ENCODE measurements at regions not wholly inside any gene's neighbourhood (a gene's known extent, or its start where the extent isn't known, plus 50 kb on each side); places are given as distances from the start of the nearest gene placed in this dataset.

DNA sequence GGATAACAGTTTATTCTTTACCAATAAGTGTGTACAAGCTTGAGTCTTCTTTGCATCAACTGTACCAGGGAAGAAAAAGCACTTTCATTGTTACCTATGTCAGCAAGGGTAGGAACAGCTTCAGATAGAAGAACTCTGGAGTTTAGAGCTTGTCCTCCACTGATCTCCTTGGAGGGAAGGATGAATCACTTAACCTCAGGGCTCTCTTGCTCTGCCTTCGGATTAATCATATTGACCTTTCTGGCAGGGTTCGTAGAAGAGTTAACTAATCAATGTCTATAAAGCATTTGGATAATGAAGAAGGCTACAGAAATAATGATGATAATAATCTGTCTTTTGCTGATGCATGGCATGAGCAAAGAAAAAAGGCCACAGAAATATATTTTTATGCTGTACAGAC is 339.5 kb upstream of the TPK1 start:
- Histone ChIP-seq H2BK20ac (ENCODE audit: low read depth, low read length) (no peak overlapping the region), H3K27me3 (ENCODE audit: control insufficient read depth, insufficient read depth, low read length) (no peaks in the 10 kb centered on the region), H3K4me1 (ENCODE audit: control insufficient read depth, insufficient read depth, low read length) (no peaks in the 10 kb centered on the region), H3K18ac (ENCODE audit: low read depth, low read length) (no peak overlapping the region), H4K91ac (ENCODE audit: insufficient read depth, low read depth, low read length) (no peak overlapping the region), H2BK120ac (ENCODE audit: low read depth, low read length) (no peak overlapping the region), H3K9me1 (ENCODE audit: insufficient read depth, low read length) (no peaks in the 10 kb centered on the region), H3K9ac (ENCODE audit: low read depth, low read length) (no peak overlapping the region), H3K23ac (ENCODE audit: low read depth, low read length) (no peak overlapping the region), H4K8ac (ENCODE audit: low read depth in 2 of 2, low read length in 2 of 2) (no peak overlapping the region), H2BK5ac (ENCODE audit: low read depth, low read length, poor library complexity, severe bottlenecking) (no peak overlapping the region), H3K56ac (ENCODE audit: extremely low read depth, insufficient read depth, low read length) (no peak overlapping the region), H3K36me3 (ENCODE audit: control insufficient read depth, insufficient read depth, low read length) (no peaks in the 10 kb centered on the region), H2AFZ (replicated peaks; ENCODE audit: low read length, poor library complexity) (no peak overlapping the region), H3K4me3 (ENCODE audit: insufficient read depth, low read depth, low read length) (no peak overlapping the region), H3K79me1 (ENCODE audit: low read depth in 1 of 2, low read length in 2 of 2) (no peaks in the 10 kb centered on the region), H4K5ac (ENCODE audit: low read depth, low read length) (no peak overlapping the region), H3K14ac (replicated peaks; ENCODE audit: low read depth, low read length) (no peak overlapping the region), H2AK5ac (ENCODE audit: low read depth, low read length) (no peak overlapping the region), H3K9me3 (ENCODE audit: control insufficient read depth, insufficient read depth, low read length) (peaks cover 8% of the 10 kb centered on the region), H3K27ac (ENCODE audit: insufficient read depth, low read length) (no peak overlapping the region), H3K4ac (ENCODE audit: low read depth, low read length) (no peak overlapping the region), H2AK9ac (replicated peaks; ENCODE audit: low read depth, low read length, poor library complexity) (no peak overlapping the region), H4K20me1 (ENCODE audit: insufficient read depth, low read length) (no peaks in the 10 kb centered on the region), H2BK15ac (ENCODE audit: low read depth, low read length) (no peak overlapping the region), H3K4me2 (ENCODE audit: low read depth, low read length) (no peak overlapping the region)
- dilution Hi-C loops (cut with HindIII; ENCODE audit: low sequenced_read_pairs, unreplicated experiment), result no loop called here
- ChIA-PET POLR2A (ENCODE audit: unreplicated experiment) (no interaction called here), CTCF (no interaction called here)
- no peak for ATAC-seq (ENCODE audit: low read depth)
- BruUV-seq (replicated peaks), result no TSS peak
- no CpG with 5 or more reads among the region's 2 CpGs for WGBS, 2 experiments (ENCODE audit: extremely low coverage in 2 of 2, insufficient read length in 1 of 2)
- TF ChIP-seq CHD1 (IDR thresholded peaks at IDR 0.05; ENCODE audit: low read depth, low read length) (no peak), BHLHE40 (IDR thresholded peaks at IDR 0.05; ENCODE audit: low read depth, low read length) (no peak), MXI1 (IDR thresholded peaks at IDR 0.05; ENCODE audit: borderline replicate concordance, low read depth, low read length) (no peak), RFX5 (IDR thresholded peaks at IDR 0.05; ENCODE audit: low read depth, low read length) (no peak), MAZ (IDR thresholded peaks at IDR 0.05; ENCODE audit: borderline replicate concordance, low read depth, low read length) (no peak), SMC3 (IDR thresholded peaks at IDR 0.05; ENCODE audit: low read depth, low read length) (no peak), FOS (IDR thresholded peaks at IDR 0.05; ENCODE audit: low read depth, low read length) (no peak), CEBPB (IDR thresholded peaks at IDR 0.05; ENCODE audit: low read depth, low read length) (no peak), RCOR1 (IDR thresholded peaks at IDR 0.05; ENCODE audit: insufficient replicate concordance, low read length) (no peak)
- TF ChIP-seq, protein P1, sequence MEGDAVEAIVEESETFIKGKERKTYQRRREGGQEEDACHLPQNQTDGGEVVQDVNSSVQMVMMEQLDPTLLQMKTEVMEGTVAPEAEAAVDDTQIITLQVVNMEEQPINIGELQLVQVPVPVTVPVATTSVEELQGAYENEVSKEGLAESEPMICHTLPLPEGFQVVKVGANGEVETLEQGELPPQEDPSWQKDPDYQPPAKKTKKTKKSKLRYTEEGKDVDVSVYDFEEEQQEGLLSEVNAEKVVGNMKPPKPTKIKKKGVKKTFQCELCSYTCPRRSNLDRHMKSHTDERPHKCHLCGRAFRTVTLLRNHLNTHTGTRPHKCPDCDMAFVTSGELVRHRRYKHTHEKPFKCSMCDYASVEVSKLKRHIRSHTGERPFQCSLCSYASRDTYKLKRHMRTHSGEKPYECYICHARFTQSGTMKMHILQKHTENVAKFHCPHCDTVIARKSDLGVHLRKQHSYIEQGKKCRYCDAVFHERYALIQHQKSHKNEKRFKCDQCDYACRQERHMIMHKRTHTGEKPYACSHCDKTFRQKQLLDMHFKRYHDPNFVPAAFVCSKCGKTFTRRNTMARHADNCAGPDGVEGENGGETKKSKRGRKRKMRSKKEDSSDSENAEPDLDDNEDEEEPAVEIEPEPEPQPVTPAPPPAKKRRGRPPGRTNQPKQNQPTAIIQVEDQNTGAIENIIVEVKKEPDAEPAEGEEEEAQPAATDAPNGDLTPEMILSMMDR (conservative IDR thresholded peaks at IDR 0.05; ENCODE audit: low read depth, low read length), result no peak
- intact Hi-C loops (cut with micrococcal nuclease), result no loop called here
- in situ Hi-C loops (cut with MboI; ENCODE audit: low sequenced_read_pairs), result no loop called here
- no peak for DNase-seq

Measured in IMR-90 (cell line).